ENCODE measurements at regions not wholly inside any gene's neighbourhood (a gene's known extent, or its start where the extent isn't known, plus 50 kb on each side); places are given as distances from the start of the nearest gene placed in this dataset.
A peak's percentile ranks its signal among the peaks of the same experiment; 100 is the strongest.

DNA sequence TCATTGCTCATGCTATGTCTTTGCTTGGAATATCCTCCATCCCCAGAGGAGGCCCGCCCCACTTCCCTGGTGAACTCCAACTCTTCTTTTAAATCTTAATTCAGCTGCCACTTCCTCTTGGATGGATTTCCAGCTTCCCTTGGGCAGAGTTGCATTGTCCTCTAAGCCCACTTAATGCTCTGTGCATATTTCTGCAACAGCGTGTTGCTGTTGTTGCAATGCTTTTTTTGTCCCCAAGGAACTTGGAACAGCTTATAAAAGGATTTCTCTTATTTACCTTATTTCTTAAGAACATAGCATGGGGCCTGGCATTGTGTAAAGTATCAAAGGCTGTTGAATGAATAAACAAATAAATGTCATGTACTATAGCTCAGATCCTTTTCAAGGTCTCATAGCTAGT, 507.4 kb downstream of the METTL15 start:
- Mint-ChIP-seq H3K4me3 (ENCODE audit: unreplicated experiment) (no peak overlapping the region), H3K4me1 (ENCODE audit: insufficient read depth, unreplicated experiment) (peaks cover 14% of the 10 kb centered on the region), H3K9me3 (ENCODE audit: unreplicated experiment) (no peaks in the 10 kb centered on the region), H3K27ac (ENCODE audit: low read depth, unreplicated experiment) (no peak overlapping the region), H3K36me3 (ENCODE audit: insufficient read depth, unreplicated experiment) (no peaks in the 10 kb centered on the region), H3K27me3 (ENCODE audit: insufficient read depth, unreplicated experiment) (no peaks in the 10 kb centered on the region)
- intact Hi-C loops (cut with micrococcal nuclease): no loop called here
- DNase-seq (ENCODE audit: unreplicated experiment): no peak
- ChIA-PET CTCF (interaction anchor here (0.6 kb wide), 1 partner anchor 768 kb away, joined by 3 read pairs; no protein-coding TSS in a partner anchor), POLR2A (interaction anchor here (0.7 kb wide), 1 partner anchor 329 kb away, joined by 3 read pairs; no protein-coding TSS in a partner anchor)
- BruUV-seq (replicated peaks): no TSS peak
- TF ChIP-seq, protein P1, sequence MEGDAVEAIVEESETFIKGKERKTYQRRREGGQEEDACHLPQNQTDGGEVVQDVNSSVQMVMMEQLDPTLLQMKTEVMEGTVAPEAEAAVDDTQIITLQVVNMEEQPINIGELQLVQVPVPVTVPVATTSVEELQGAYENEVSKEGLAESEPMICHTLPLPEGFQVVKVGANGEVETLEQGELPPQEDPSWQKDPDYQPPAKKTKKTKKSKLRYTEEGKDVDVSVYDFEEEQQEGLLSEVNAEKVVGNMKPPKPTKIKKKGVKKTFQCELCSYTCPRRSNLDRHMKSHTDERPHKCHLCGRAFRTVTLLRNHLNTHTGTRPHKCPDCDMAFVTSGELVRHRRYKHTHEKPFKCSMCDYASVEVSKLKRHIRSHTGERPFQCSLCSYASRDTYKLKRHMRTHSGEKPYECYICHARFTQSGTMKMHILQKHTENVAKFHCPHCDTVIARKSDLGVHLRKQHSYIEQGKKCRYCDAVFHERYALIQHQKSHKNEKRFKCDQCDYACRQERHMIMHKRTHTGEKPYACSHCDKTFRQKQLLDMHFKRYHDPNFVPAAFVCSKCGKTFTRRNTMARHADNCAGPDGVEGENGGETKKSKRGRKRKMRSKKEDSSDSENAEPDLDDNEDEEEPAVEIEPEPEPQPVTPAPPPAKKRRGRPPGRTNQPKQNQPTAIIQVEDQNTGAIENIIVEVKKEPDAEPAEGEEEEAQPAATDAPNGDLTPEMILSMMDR (IDR thresholded peaks at IDR 0.05; ENCODE audit: unreplicated experiment): no peak

DNA sequence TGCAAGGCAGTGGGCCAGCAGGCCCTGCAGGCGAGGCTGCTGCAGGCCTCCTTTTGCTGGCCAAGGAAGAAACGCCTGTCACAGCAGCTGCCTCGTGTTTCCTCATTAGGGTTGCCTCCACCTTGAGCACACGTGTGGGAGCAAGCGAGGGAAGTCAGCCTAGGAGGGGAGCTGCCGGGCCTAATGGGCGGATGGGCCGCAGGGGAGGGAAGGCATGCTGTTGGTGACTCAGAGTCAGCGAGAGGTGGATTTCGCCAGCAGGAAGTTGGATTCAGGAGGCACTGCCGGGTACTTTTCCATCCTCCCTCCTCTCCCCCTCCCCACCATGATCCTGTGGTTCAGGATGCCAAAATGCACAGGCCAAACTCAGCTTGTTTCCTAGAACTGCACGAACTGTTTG, 498.7 kb downstream of the METTL15 start:
- no TSS peak for BruUV-seq (replicated peaks)
- H3K9me3 Mint-ChIP-seq (ENCODE audit: unreplicated experiment): peaks cover 7% of the 10 kb centered on the region
- no peaks in the 10 kb centered on the region for H3K27me3 Mint-ChIP-seq (ENCODE audit: insufficient read depth, unreplicated experiment)
- H3K36me3 Mint-ChIP-seq (ENCODE audit: insufficient read depth, unreplicated experiment): no peaks in the 10 kb centered on the region
- H3K4me1 Mint-ChIP-seq (ENCODE audit: insufficient read depth, unreplicated experiment): no peaks in the 10 kb centered on the region
- no peak overlapping the region for H3K27ac Mint-ChIP-seq (ENCODE audit: low read depth, unreplicated experiment)
- no peak overlapping the region for H3K4me3 Mint-ChIP-seq (ENCODE audit: unreplicated experiment)
- ChIA-PET CTCF (interaction anchor here (0.6 to 0.7 kb wide), 3 partner anchors 56 to 468 kb away, joined by 3 to 4 read pairs (median 3); no protein-coding TSS in a partner anchor), POLR2A (no interaction called here)
- DNase-seq (ENCODE audit: unreplicated experiment): peak; percentile 70
- TF ChIP-seq, protein P1 (IDR thresholded peaks at IDR 0.05; ENCODE audit: unreplicated experiment): no peak
- intact Hi-C loops (cut with micrococcal nuclease): no loop called here

DNA sequence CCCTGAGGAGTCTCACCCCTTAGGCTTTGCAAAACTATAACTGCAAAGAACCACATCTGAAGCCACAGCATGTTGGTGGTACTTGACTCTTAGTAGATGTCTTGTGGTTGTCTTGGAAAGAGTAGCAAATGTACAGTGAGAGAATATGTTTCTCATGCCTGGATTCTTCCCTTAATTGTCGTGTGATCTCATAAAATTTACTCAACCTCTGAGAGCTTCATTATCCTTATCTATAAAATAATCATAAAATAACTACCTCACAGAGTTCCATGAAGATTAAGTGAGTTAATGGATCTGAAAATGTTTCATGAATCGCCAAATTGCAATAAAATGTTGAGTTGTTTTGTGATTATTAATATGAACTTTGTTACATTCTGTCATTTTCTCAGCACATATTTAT, 491.5 kb downstream of the METTL15 start:
- H3K9me3 Mint-ChIP-seq (ENCODE audit: unreplicated experiment): peaks cover 15% of the 10 kb centered on the region
- H3K4me1 Mint-ChIP-seq (ENCODE audit: insufficient read depth, unreplicated experiment): no peaks in the 10 kb centered on the region
- BruUV-seq (replicated peaks): no TSS peak
- H3K27ac Mint-ChIP-seq (ENCODE audit: low read depth, unreplicated experiment): no peak overlapping the region
- no peak overlapping the region for H3K4me3 Mint-ChIP-seq (ENCODE audit: unreplicated experiment)
- DNase-seq (ENCODE audit: unreplicated experiment): no peak
- H3K27me3 Mint-ChIP-seq (ENCODE audit: insufficient read depth, unreplicated experiment): no peaks in the 10 kb centered on the region
- intact Hi-C loops (cut with micrococcal nuclease): no loop called here
- TF ChIP-seq, protein P1 (IDR thresholded peaks at IDR 0.05; ENCODE audit: unreplicated experiment): no peak
- H3K36me3 Mint-ChIP-seq (ENCODE audit: insufficient read depth, unreplicated experiment): no peaks in the 10 kb centered on the region
- POLR2A ChIA-PET: no interaction called here
- CTCF ChIA-PET: interaction anchor here (0.6 kb wide), 1 partner anchor 199 kb away, joined by 3 read pairs; no protein-coding TSS in a partner anchor

- POLR2A ChIA-PET: no interaction called here
- peak overlapping the region; percentile 44 for H3K27ac Mint-ChIP-seq (ENCODE audit: low read depth, unreplicated experiment)
- CTCF ChIA-PET: no interaction called here
- no peak for DNase-seq (ENCODE audit: unreplicated experiment)
- TF ChIP-seq, protein P1 (IDR thresholded peaks at IDR 0.05; ENCODE audit: unreplicated experiment): no peak
- no peaks in the 10 kb centered on the region for H3K36me3 Mint-ChIP-seq (ENCODE audit: insufficient read depth, unreplicated experiment)
- H3K4me1 Mint-ChIP-seq (ENCODE audit: insufficient read depth, unreplicated experiment): no peaks in the 10 kb centered on the region
- intact Hi-C loops (cut with micrococcal nuclease): no loop called here
- H3K4me3 Mint-ChIP-seq (ENCODE audit: unreplicated experiment): no peak overlapping the region
- BruUV-seq (replicated peaks): no TSS peak
- no peaks in the 10 kb centered on the region for H3K27me3 Mint-ChIP-seq (ENCODE audit: insufficient read depth, unreplicated experiment)
- H3K9me3 Mint-ChIP-seq (ENCODE audit: unreplicated experiment): peaks cover 15% of the 10 kb centered on the region
These were observed 490.3 kb downstream of the METTL15 start for GRCh38 chr11:28598531-28598930.
